Erythroblast (primary cell): ENCODE measurements at regions not wholly inside any gene's neighbourhood (a gene's known extent, or its start where the extent isn't known, plus 50 kb on each side); places are given as distances from the start of the nearest gene placed in this dataset.

Source experiments
- GATA1 ChIP-seq: IDR thresholded peaks from 2 replicates; pipeline ENCODE4 v1.6.1; 2011; ENCODE audit warnings: low read depth, mild to moderate bottlenecking, control low read depth, low read length, moderate library complexity
- POLR2A ChIP-seq: IDR thresholded peaks from 2 replicates; pipeline ENCODE4 v1.6.1; 2011; ENCODE audit warnings: mild to moderate bottlenecking, low read length

DNA sequence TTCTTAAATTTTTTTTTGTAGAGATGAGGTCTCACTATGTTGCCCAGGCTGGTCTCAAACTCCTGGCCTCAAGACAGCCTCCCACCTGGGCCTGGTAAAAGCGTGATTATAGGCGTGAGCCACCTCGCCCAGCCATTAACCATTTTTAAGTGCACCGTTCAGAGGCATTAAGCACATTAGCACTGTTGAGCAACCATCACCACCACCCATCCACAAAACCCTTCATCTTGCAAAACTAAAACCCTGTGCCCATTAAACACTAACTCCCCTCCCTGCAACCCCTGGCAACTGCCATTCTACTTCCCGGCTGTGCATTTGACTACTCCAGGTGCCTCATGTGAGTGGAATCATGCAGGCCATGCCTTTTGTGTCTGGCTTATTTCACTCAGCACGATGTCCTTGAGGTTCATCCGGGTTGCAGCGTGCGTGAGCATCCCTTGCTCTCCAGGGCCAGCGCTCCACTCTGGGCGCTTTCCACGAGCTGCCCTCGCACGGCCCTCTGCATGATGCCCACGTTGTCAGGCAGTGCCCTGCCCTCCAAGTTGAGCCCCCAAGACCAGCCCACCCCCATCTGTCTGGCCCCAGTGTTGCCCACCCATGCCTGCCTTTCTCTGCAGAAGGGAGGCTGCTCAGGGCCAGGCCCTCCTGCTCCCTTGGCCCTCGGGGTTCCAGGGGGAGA is 63.0 kb upstream of the GLI2 start:
- TF ChIP-seq POLR2A (no peak), GATA1 (no peak)
